GM23338 (cell line): ENCODE measurements at regions not wholly inside any gene's neighbourhood (a gene's known extent, or its start where the extent isn't known, plus 50 kb on each side); places are given as distances from the start of the nearest gene placed in this dataset.

Experiments used
- ATAC-seq: fragments of 200-7000 bp; cut with Tn5 transposase; 3 replicates; pipeline ENCODE4 v1.9.1; 2020
- DNase-seq: peaks from one replicate; pipeline ENCODE4 v3.0.0-alpha.2; 2015; ENCODE audit warnings: low spot score
- H2AFZ ChIP-seq: fragments of 200-600 bp; sonication (generic); 2 replicates; pipeline ENCODE4 v1.8.0; 2016; ENCODE audit warnings: antibody characterized with exemption, mild to moderate bottlenecking, moderate library complexity
- H3F3A ChIP-seq: fragments of 200-600 bp; sonication (generic); replicated peaks from 2 replicates; pipeline ENCODE4 v1.8.0; 2017; ENCODE audit warnings: antibody characterized with exemption, mixed run types, low read depth
- H3K27ac ChIP-seq: fragments of 200-600 bp; sonication (generic); 2 replicates; pipeline ENCODE4 v1.6.1; 2016; ENCODE audit warnings: low read depth
- H3K27me3 ChIP-seq: fragments of 200-600 bp; sonication (generic); 2 replicates; pipeline ENCODE4 v1.8.0; 2016; ENCODE audit warnings: mild to moderate bottlenecking, mixed run types, moderate library complexity; ENCODE audit not compliant: insufficient read depth
- H3K36me3 ChIP-seq: fragments of 200-600 bp; sonication (generic); 2 replicates; pipeline ENCODE4 v1.8.0; 2016; ENCODE audit warnings: mild to moderate bottlenecking; ENCODE audit not compliant: insufficient read depth
- H3K4me1 ChIP-seq: fragments of 200-600 bp; sonication (generic); 2 replicates; pipeline ENCODE4 v1.8.0; 2016; ENCODE audit warnings: mild to moderate bottlenecking, moderate library complexity; ENCODE audit not compliant: insufficient read depth
- H3K4me2 ChIP-seq: fragments of 200-600 bp; sonication (generic); 2 replicates; pipeline ENCODE4 v1.7.1; 2017; ENCODE audit warnings: mixed run types
- H3K4me3 ChIP-seq: fragments of 200-600 bp; sonication (generic); 2 replicates; pipeline ENCODE4 v1.6.1; 2016; ENCODE audit warnings: mixed run types
- H3K79me2 ChIP-seq: fragments of 200-600 bp; sonication (generic); replicated peaks from 2 replicates; pipeline ENCODE4 v1.8.0; 2017; ENCODE audit warnings: mild to moderate bottlenecking; ENCODE audit not compliant: insufficient read depth
- H3K9me2 ChIP-seq: fragments of 200-600 bp; sonication (generic); 2 replicates; pipeline ENCODE4 v1.8.0; 2017; ENCODE audit not compliant: insufficient read depth
- H4K20me1 ChIP-seq: fragments of 200-600 bp; sonication (generic); replicated peaks from 2 replicates; pipeline ENCODE4 v1.8.0; 2017; ENCODE audit warnings: mild to moderate bottlenecking; ENCODE audit not compliant: insufficient read depth
- H3K27ac Mint-ChIP-seq: 2 replicates; pipeline ENCODE4 v1.8.0; 2020; ENCODE audit warnings: inconsistent platforms, mild to moderate bottlenecking, moderate library complexity, mixed read lengths
- H3K27me3 Mint-ChIP-seq: 3 replicates; pipeline ENCODE4 v1.8.0; 2022; ENCODE audit warnings: low read depth, mild to moderate bottlenecking, moderate library complexity, mixed read lengths, inconsistent platforms; ENCODE audit not compliant: insufficient read depth, poor library complexity
- H3K36me3 Mint-ChIP-seq: 3 replicates; pipeline ENCODE4 v1.8.0; 2021; ENCODE audit warnings: low read depth, mild to moderate bottlenecking, inconsistent platforms, moderate library complexity, mixed read lengths
- H3K4me1 Mint-ChIP-seq: 3 replicates; pipeline ENCODE4 v1.8.0; 2020; ENCODE audit warnings: mild to moderate bottlenecking, inconsistent platforms, mixed read lengths
- H3K4me3 Mint-ChIP-seq: 3 replicates; pipeline ENCODE4 v1.8.0; 2021; ENCODE audit warnings: moderate library complexity, mild to moderate bottlenecking, inconsistent platforms, mixed read lengths
- H3K9me3 Mint-ChIP-seq: 3 replicates; pipeline ENCODE4 v1.8.0; 2020; ENCODE audit warnings: moderate library complexity, mild to moderate bottlenecking, inconsistent platforms, mixed read lengths
- CREB1 ChIP-seq: fragments of 250-450 bp; sonication (Bioruptor Pico); IDR thresholded peaks from 2 replicates; pipeline ENCODE4 v1.5.0; 2020; ENCODE audit warnings: low read depth, mild to moderate bottlenecking, moderate library complexity
- CTCF ChIP-seq, 2 experiments: fragments of 200-600 bp in 1 of 2; sonication (generic) in 1 of 2; conservative IDR thresholded peaks; 2 replicates each; pipeline versions ENCODE4 v1.5.1 to v1.6.1; 2016 to 2017; ENCODE audit warnings: antibody characterized with exemption in 2 of 2, low read depth in 2 of 2, mild to moderate bottlenecking in 2 of 2, moderate library complexity in 1 of 2
- ETS1 ChIP-seq: IDR thresholded peaks from 2 replicates; pipeline ENCODE4 v1.6.1; 2016; ENCODE audit warnings: antibody characterized with exemption
- EZH2 ChIP-seq: fragments of 200-600 bp; sonication (generic); IDR thresholded peaks from one replicate; pipeline ENCODE4 v1.8.0; 2017; ENCODE audit warnings: antibody characterized with exemption, mild to moderate bottlenecking, low read depth; ENCODE audit not compliant: unreplicated experiment
- EZH2phosphoT487 ChIP-seq: fragments of 200-600 bp; sonication (generic); IDR thresholded peaks from one replicate; pipeline ENCODE4 v1.8.1; 2018; ENCODE audit warnings: antibody characterized with exemption; ENCODE audit not compliant: unreplicated experiment
- JUNB ChIP-seq: IDR thresholded peaks from one replicate; pipeline ENCODE4 v1.6.1; 2016; ENCODE audit warnings: antibody characterized with exemption; ENCODE audit not compliant: unreplicated experiment
- NANOG ChIP-seq: IDR thresholded peaks from 2 replicates; pipeline ENCODE4 v1.6.1; 2016; ENCODE audit warnings: antibody characterized with exemption, borderline replicate concordance
- POLR2AphosphoS5 ChIP-seq: IDR thresholded peaks from 2 replicates; pipeline ENCODE4 v1.6.1; 2016; ENCODE audit warnings: antibody characterized with exemption, low read depth
- STAT1 ChIP-seq: IDR thresholded peaks from one replicate; pipeline ENCODE4 v1.6.1; 2016; ENCODE audit warnings: antibody characterized with exemption; ENCODE audit not compliant: unreplicated experiment
- ZNF114 ChIP-seq: fragments of 250-450 bp; sonication (Bioruptor Pico); IDR thresholded peaks from 2 replicates; pipeline ENCODE4 v1.5.0; 2020; ENCODE audit warnings: mild to moderate bottlenecking, moderate library complexity
- ZNF331 ChIP-seq: fragments of 250-450 bp; sonication (Bioruptor Pico); IDR thresholded peaks from 2 replicates; pipeline ENCODE4 v1.5.0; 2020; ENCODE audit warnings: low read depth, mild to moderate bottlenecking, moderate library complexity
- ZNF462 ChIP-seq: fragments of 250-450 bp; sonication (Bioruptor Pico); IDR thresholded peaks from 2 replicates; pipeline ENCODE4 v1.5.0; 2020; ENCODE audit warnings: mild to moderate bottlenecking, moderate library complexity
- TF ChIP-seq, protein P1 (sequence below): IDR thresholded peaks from one replicate; pipeline ENCODE4 v1.6.1; 2018; ENCODE audit warnings: antibody characterized with exemption; ENCODE audit not compliant: unreplicated experiment

GRCh38 chr2:78681386-78681785 is 344.1 kb upstream of the REG3G start:
- TF ChIP-seq NANOG = no peak
- TF ChIP-seq ZNF331 (CRISPR knock-in tag) = no peak
- no peak for TF ChIP-seq STAT1
- TF ChIP-seq ZNF114 (CRISPR knock-in tag) = no peak
- no peak for TF ChIP-seq CREB1
- TF ChIP-seq EZH2 = no peak
- TF ChIP-seq ZNF462 (CRISPR knock-in tag) = no peak
- no peak for TF ChIP-seq POLR2AphosphoS5
- TF ChIP-seq CTCF (conservative IDR thresholded peaks at IDR 0.05; ENCODE audit: low read depth in 2 of 2) = no peak
- TF ChIP-seq ETS1 = no peak
- no peak for TF ChIP-seq EZH2phosphoT487
- TF ChIP-seq, protein P1, sequence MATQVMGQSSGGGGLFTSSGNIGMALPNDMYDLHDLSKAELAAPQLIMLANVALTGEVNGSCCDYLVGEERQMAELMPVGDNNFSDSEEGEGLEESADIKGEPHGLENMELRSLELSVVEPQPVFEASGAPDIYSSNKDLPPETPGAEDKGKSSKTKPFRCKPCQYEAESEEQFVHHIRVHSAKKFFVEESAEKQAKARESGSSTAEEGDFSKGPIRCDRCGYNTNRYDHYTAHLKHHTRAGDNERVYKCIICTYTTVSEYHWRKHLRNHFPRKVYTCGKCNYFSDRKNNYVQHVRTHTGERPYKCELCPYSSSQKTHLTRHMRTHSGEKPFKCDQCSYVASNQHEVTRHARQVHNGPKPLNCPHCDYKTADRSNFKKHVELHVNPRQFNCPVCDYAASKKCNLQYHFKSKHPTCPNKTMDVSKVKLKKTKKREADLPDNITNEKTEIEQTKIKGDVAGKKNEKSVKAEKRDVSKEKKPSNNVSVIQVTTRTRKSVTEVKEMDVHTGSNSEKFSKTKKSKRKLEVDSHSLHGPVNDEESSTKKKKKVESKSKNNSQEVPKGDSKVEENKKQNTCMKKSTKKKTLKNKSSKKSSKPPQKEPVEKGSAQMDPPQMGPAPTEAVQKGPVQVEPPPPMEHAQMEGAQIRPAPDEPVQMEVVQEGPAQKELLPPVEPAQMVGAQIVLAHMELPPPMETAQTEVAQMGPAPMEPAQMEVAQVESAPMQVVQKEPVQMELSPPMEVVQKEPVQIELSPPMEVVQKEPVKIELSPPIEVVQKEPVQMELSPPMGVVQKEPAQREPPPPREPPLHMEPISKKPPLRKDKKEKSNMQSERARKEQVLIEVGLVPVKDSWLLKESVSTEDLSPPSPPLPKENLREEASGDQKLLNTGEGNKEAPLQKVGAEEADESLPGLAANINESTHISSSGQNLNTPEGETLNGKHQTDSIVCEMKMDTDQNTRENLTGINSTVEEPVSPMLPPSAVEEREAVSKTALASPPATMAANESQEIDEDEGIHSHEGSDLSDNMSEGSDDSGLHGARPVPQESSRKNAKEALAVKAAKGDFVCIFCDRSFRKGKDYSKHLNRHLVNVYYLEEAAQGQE = no peak
- no peak for TF ChIP-seq JUNB
- H4K20me1 ChIP-seq = no peaks in the 10 kb centered on the region; the same call in 1 of the 2 replicates
- no peak overlapping the region for H2AFZ ChIP-seq
- Mint-ChIP-seq H3K4me3 (no peak overlapping the region), H3K36me3 (no peaks in the 10 kb centered on the region), H3K27ac (no peak overlapping the region), H3K9me3 (peaks cover 2% of the 10 kb centered on the region; the same call in 2 of the 3 replicates), H3K4me1 (peaks cover 2% of the 10 kb centered on the region; the same call in 1 of the 3 replicates), H3K27me3 (peaks cover 2% of the 10 kb centered on the region)
- DNase-seq (no peak), ATAC-seq (no peak)
- no peak overlapping the region for H3K4me2 ChIP-seq
- H3K9me2 ChIP-seq = no peaks in the 10 kb centered on the region; the same call in 1 of the 2 replicates
- H3K4me1 ChIP-seq = no peaks in the 10 kb centered on the region
- no peaks in the 10 kb centered on the region for H3K79me2 ChIP-seq
- no peaks in the 10 kb centered on the region for H3K36me3 ChIP-seq
- H3F3A ChIP-seq = no peaks in the 10 kb centered on the region
- no peak overlapping the region for H3K27ac ChIP-seq
- H3K4me3 ChIP-seq = no peak overlapping the region
- H3K27me3 ChIP-seq = no peaks in the 10 kb centered on the region
